Posterior vena cava (tissue), 2 donors: ENCODE measurements at regions not wholly inside any gene's neighbourhood (a gene's known extent, or its start where the extent isn't known, plus 50 kb on each side); places are given as distances from the start of the nearest gene placed in this dataset.
"Not testable (repeated sequence)": the region's sequence is repeated elsewhere in the genome, so short reads cannot be mapped to it uniquely, and the experiment has no call there.

Experiments
- DNase-seq: peaks from one replicate; pipeline ENCODE4 v3.0.0-alpha.2; 2020; ENCODE audit warnings: low spot score
- intact Hi-C, 2 donors: fragments of 100-400 bp; cut with DNase I; formaldehyde crosslinking; loops; one replicate each; pipeline versions ENCODE4 v1.14.1 to v1.14.2; 2022 to 2023
- donor health status: DM: yes; HTN: yes; CAD: no.
- donor health status: DM: yes; HTN: yes; CAD: no.

- intact Hi-C loops = no loop called here
- no peak for DNase-seq
Observed at GRCh38 chr14:28298156-28298555, 468.4 kb upstream of the FOXG1 start.

- intact Hi-C loops = no loop called here
- DNase-seq = no peak
Observed at GRCh38 chr14:28299227-28299626, 467.4 kb upstream of the FOXG1 start.

- intact Hi-C loops = no loop called here
- DNase-seq = no peak
Observed at GRCh38 chr14:28300356-28300755, 466.2 kb upstream of the FOXG1 start.

GRCh38 chr14:28301179-28301578 lies 465.4 kb upstream of the FOXG1 start:
- DNase-seq = no peak
- intact Hi-C loops = no loop called here

- no peak for DNase-seq
- intact Hi-C loops = no loop called here
Observed at GRCh38 chr14:28303248-28303647, 463.3 kb upstream of the FOXG1 start.

- intact Hi-C loops = no loop called here
- no peak for DNase-seq
Observed at GRCh38 chr14:28305938-28306337, 460.6 kb upstream of the FOXG1 start.

- no peak for DNase-seq
- intact Hi-C loops = no loop called here
Observed at GRCh38 chr14:28307506-28307905, 459.1 kb upstream of the FOXG1 start.

- intact Hi-C loops = no loop called here
Observed at GRCh38 chr14:28308734-28309133, 457.9 kb upstream of the FOXG1 start.

GRCh38 chr14:28317890-28318675 lies 448.5 kb upstream of the FOXG1 start:
- intact Hi-C loops, DNase-seq: not testable (repeated sequence)

More at GRCh38 chr14:28308734-28309133, 457.9 kb upstream of the FOXG1 start:
- DNase-seq = no peak

- intact Hi-C loops = no loop called here
- no peak for DNase-seq
Observed at GRCh38 chr14:28321475-28322244, 444.9 kb upstream of the FOXG1 start.

- intact Hi-C loops = no loop called here
- no peak for DNase-seq
Observed at GRCh38 chr14:28323366-28323765, 443.2 kb upstream of the FOXG1 start.

GRCh38 chr14:28323951-28324741 lies 442.4 kb upstream of the FOXG1 start:
- no peak for DNase-seq
- intact Hi-C loops = no loop called here

- intact Hi-C loops = no loop called here
- no peak for DNase-seq
Observed at GRCh38 chr14:28340816-28341215, 425.8 kb upstream of the FOXG1 start.

GRCh38 chr14:28344381-28344780 lies 422.2 kb upstream of the FOXG1 start:
- intact Hi-C loops = no loop called here
- no peak for DNase-seq

GRCh38 chr14:28348797-28349196 lies 417.8 kb upstream of the FOXG1 start:
- intact Hi-C loops = no loop called here

GRCh38 chr14:28356819-28357218 lies 409.8 kb upstream of the FOXG1 start:
- no peak for DNase-seq
- intact Hi-C loops = no loop called here

More at GRCh38 chr14:28348797-28349196, 417.8 kb upstream of the FOXG1 start:
- no peak for DNase-seq

GRCh38 chr14:28361486-28361885 lies 405.1 kb upstream of the FOXG1 start:
- no peak for DNase-seq
- intact Hi-C loops = no loop called here

GRCh38 chr14:28365510-28365909 lies 401.1 kb upstream of the FOXG1 start:
- DNase-seq = no peak
- intact Hi-C loops = no loop called here

- intact Hi-C loops = no loop called here
- no peak for DNase-seq
Observed at GRCh38 chr14:28373721-28374120, 392.9 kb upstream of the FOXG1 start.

- no peak for DNase-seq
- intact Hi-C loops = no loop called here
Observed at GRCh38 chr14:28375295-28375694, 391.3 kb upstream of the FOXG1 start.
